Transverse colon (tissue), 4 donors: ENCODE measurements at regions not wholly inside any gene's neighbourhood (a gene's known extent, or its start where the extent isn't known, plus 50 kb on each side); places are given as distances from the start of the nearest gene placed in this dataset.

Experiments
- DNase-seq: peaks from one replicate; pipeline ENCODE4 v3.0.0-alpha.2; 2019
- H3K27ac ChIP-seq, 4 donors: fragments of 200-600 bp; sonication (generic); 2 replicates each; pipeline ENCODE4 v1.5.1; 2016 to 2018; ENCODE audit warnings: inconsistent platforms in 4 of 4
- H3K27me3 ChIP-seq: fragments of 200-600 bp; sonication (generic); 2 replicates; pipeline ENCODE4 v1.5.1; 2017; ENCODE audit warnings: inconsistent platforms
- H3K36me3 ChIP-seq, 4 donors: fragments of 200-600 bp; sonication (generic); 2 replicates each; pipeline ENCODE4 v1.5.1; 2017 to 2019; ENCODE audit warnings: inconsistent platforms in 4 of 4
- H3K4me1 ChIP-seq, 4 donors: fragments of 200-600 bp; sonication (generic); 2 replicates each; pipeline ENCODE4 v1.5.1; 2017 to 2020; ENCODE audit warnings: inconsistent platforms in 4 of 4
- H3K4me3 ChIP-seq, 4 donors: fragments of 200-600 bp; sonication (generic); 1 replicate in 1 of 4; 2 replicates in 3 of 4; pipeline versions ENCODE4 v1.5.1 to v1.6.1; 2017 to 2019; ENCODE audit warnings: inconsistent platforms in 4 of 4
- H3K9me3 ChIP-seq, 2 donors: fragments of 200-600 bp; sonication (generic); 2 replicates each; pipeline ENCODE4 v1.5.1; 2017 to 2019; ENCODE audit warnings: inconsistent platforms in 2 of 2
- CTCF ChIP-seq, 5 experiments: fragments of 200-600 bp in 3 of 5; fragments of 450-650 bp in 2 of 5; sonication (generic) in 3 of 5; IDR thresholded peaks; 1 replicate in 2 of 5; 2 replicates in 3 of 5; pipeline ENCODE4 v1.5.1; 2016 to 2017; ENCODE audit warnings: antibody characterized with exemption in 5 of 5, inconsistent platforms in 3 of 5, mild to moderate bottlenecking in 2 of 5, moderate library complexity in 1 of 5
- EP300 ChIP-seq: sonication (generic); formaldehyde crosslinking; IDR thresholded peaks from one replicate; pipeline ENCODE4 v1.6.1; 2017; ENCODE audit warnings: antibody characterized with exemption, low read depth
- POLR2A ChIP-seq: fragments of 450-650 bp; IDR thresholded peaks from one replicate; pipeline ENCODE4 v1.6.1; 2016; ENCODE audit warnings: antibody characterized with exemption, mild to moderate bottlenecking, moderate library complexity
- POLR2AphosphoS5 ChIP-seq, 3 donors: sonication (generic); formaldehyde crosslinking; IDR thresholded peaks; one replicate each; pipeline ENCODE4 v1.6.1; 2016; ENCODE audit warnings: antibody characterized with exemption in 3 of 3
- WGBS, 2 donors: methylation state at CpG; one replicate each; pipeline ENCODE4 v1.1.5; 2018; ENCODE audit warnings: low coverage in 1 of 2; 5-methylcytosine and 5-hydroxymethylcytosine counted together
- in situ Hi-C, 4 donors: fragments of 200-750 bp; cut with MboI; loops; one replicate each; pipeline versions ENCODE4 v1.15.0 to v1.15.1; 2017; ENCODE audit warnings: low sequenced_read_pairs in 3 of 4, low pct_ligation_motif_present in 1 of 4, low pct_unique_long_range_greater_than_20kb in 1 of 4
- intact Hi-C: fragments of 100-400 bp; cut with DNase I; formaldehyde crosslinking; loops from one replicate; pipeline ENCODE4 v1.15.1; 2023; ENCODE audit warnings: low total_unique reads

GRCh38 chr7:32147546-32148268, 77.5 kb upstream of the PDE1C start:
- Histone ChIP-seq H3K9me3 (no peaks in the 10 kb centered on the region), H3K4me1 (no peaks in the 10 kb centered on the region), H3K36me3 (no peaks in the 10 kb centered on the region), H3K4me3 (no peak overlapping the region), H3K27me3 (no peaks in the 10 kb centered on the region), H3K27ac (no peak overlapping the region)
- 53 to 100% methylated on average over 1 of the region's 1 CpG for WGBS, 2 donors
- intact Hi-C loops (no loop called here), in situ Hi-C loops (no loop called here)
- no peak for DNase-seq
- TF ChIP-seq POLR2A (no peak), CTCF (IDR thresholded peaks at IDR 0.05) (no peak), EP300 (no peak), POLR2AphosphoS5 (IDR thresholded peaks at IDR 0.05) (no peak)

- WGBS, 2 donors, result 75 to 82% methylated on average over 2 of the region's 2 CpGs
- H3K36me3 ChIP-seq, result no peaks in the 10 kb centered on the region
- H3K27me3 ChIP-seq, result no peaks in the 10 kb centered on the region
- no peak overlapping the region for H3K4me3 ChIP-seq
- no peak overlapping the region for H3K27ac ChIP-seq
- no peaks in the 10 kb centered on the region for H3K9me3 ChIP-seq
- TF ChIP-seq POLR2AphosphoS5 (IDR thresholded peaks at IDR 0.05) (no peak), POLR2A (no peak), EP300 (no peak), CTCF (IDR thresholded peaks at IDR 0.05) (no peak)
- in situ Hi-C loops, result no loop called here
- no peaks in the 10 kb centered on the region for H3K4me1 ChIP-seq
- intact Hi-C loops, result no loop called here
- DNase-seq, result no peak
These were observed 75.7 kb upstream of the PDE1C start for GRCh38 chr7:32145911-32146310.

GRCh38 chr7:32144676-32145075, 74.5 kb upstream of the PDE1C start:
- in situ Hi-C loops (no loop called here), intact Hi-C loops (no loop called here)
- Histone ChIP-seq H3K36me3 (no peaks in the 10 kb centered on the region), H3K27me3 (no peaks in the 10 kb centered on the region), H3K27ac (no peak overlapping the region), H3K9me3 (no peaks in the 10 kb centered on the region), H3K4me3 (no peak overlapping the region), H3K4me1 (no peaks in the 10 kb centered on the region)
- WGBS, 2 donors, result 83 to 90% methylated on average over 2 to 4 of the region's 4 CpGs
- TF ChIP-seq CTCF (IDR thresholded peaks at IDR 0.05) (no peak), EP300 (no peak), POLR2AphosphoS5 (IDR thresholded peaks at IDR 0.05) (no peak), POLR2A (no peak)
- DNase-seq, result no peak

- in situ Hi-C loops, result no loop called here
- Histone ChIP-seq H3K27ac (no peak overlapping the region), H3K36me3 (no peaks in the 10 kb centered on the region), H3K9me3 (no peaks in the 10 kb centered on the region), H3K4me3 (no peak overlapping the region), H3K27me3 (no peaks in the 10 kb centered on the region), H3K4me1 (no peaks in the 10 kb centered on the region)
- no peak for DNase-seq
- TF ChIP-seq POLR2A (no peak), CTCF (IDR thresholded peaks at IDR 0.05) (no peak), POLR2AphosphoS5 (IDR thresholded peaks at IDR 0.05) (no peak), EP300 (no peak)
- 74% methylated on average over 6 of the region's 6 CpGs; no CpG with 5 or more reads in 1 of the 2 donors for WGBS, 2 donors
- intact Hi-C loops, result no loop called here
These were observed 73.1 kb upstream of the PDE1C start for GRCh38 chr7:32143301-32143700.
